Stomach (tissue), 4 donors: ENCODE measurements at regions not wholly inside any gene's neighbourhood (a gene's known extent, or its start where the extent isn't known, plus 50 kb on each side); places are given as distances from the start of the nearest gene placed in this dataset.

Experiments
- CTCF ChIP-seq, 7 experiments: fragments of 450-650 bp in 4 of 7; fragments of 200-600 bp in 3 of 7; sonication (generic) in 3 of 7; IDR thresholded peaks; one replicate each; pipeline ENCODE4 v1.5.1; 2016 to 2019; ENCODE audit warnings: antibody characterized with exemption in 7 of 7, control low read depth in 2 of 7, mild to moderate bottlenecking in 1 of 7
- POLR2AphosphoS5 ChIP-seq, 3 donors: sonication (generic); formaldehyde crosslinking; IDR thresholded peaks; one replicate each; pipeline ENCODE4 v1.6.1; 2016; ENCODE audit warnings: antibody characterized with exemption in 3 of 3

DNA sequence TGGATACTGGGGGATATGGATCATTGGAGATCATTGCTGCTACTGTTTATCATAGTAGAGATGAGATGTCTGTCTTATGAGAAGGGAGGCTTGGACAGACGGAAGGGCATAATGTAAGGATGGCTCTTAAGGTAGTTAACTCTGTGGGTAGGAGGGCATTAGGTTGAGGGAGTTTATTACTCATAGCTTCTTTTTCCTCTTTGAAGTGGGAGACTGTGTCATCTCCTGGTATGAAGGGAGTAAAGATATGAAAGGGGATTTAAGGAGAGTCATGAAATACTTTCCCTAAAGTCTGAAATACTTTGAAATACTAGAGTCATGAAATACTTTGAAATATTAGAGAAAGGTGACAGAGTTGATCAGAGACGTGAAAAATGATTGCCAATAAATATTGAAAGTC is 255.5 kb upstream of the PITX2 start:
- no peak for TF ChIP-seq POLR2AphosphoS5 (IDR thresholded peaks at IDR 0.05)
- TF ChIP-seq CTCF (IDR thresholded peaks at IDR 0.05): no peak
